ENCODE measurements at regions not wholly inside any gene's neighbourhood (a gene's known extent, or its start where the extent isn't known, plus 50 kb on each side); places are given as distances from the start of the nearest gene placed in this dataset.
"Not testable (repeated sequence)": the region's sequence is repeated elsewhere in the genome, so short reads cannot be mapped to it uniquely, and the experiment has no call there.

DNA sequence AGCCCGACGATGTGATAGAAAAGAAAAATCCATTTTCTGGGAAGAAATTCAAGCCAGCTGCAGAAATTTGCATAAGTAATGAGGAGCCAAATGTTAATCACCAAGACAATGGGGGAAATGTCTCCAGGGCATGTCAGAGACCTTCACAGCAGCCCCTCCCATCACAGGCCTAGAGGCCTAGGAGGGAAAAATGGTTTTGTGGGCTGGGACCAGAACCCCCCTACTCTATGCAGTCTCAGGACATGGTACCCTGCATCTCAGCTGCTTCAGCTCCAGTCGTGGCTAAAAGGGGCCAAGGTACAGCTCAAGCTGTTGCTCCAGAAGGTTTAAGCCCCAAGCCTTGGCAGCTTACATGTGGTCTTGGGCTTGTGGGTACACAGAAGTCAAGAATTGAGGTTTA, 155.5 kb upstream of the FOXQ1 start:
- TF ChIP-seq MLX (CRISPR knock-in tag; IDR thresholded peaks at IDR 0.05); JUN (CRISPR knock-in tag; IDR thresholded peaks at IDR 0.05); SP1 (CRISPR knock-in tag; conservative IDR thresholded peaks at IDR 0.05); ZNF232 (CRISPR knock-in tag; IDR thresholded peaks at IDR 0.05); NFE2L1 (CRISPR knock-in tag; IDR thresholded peaks at IDR 0.05); ZNF512 (CRISPR knock-in tag; IDR thresholded peaks at IDR 0.05; ENCODE audit: borderline replicate concordance); ETV6 (CRISPR knock-in tag; IDR thresholded peaks at IDR 0.05); GABPB1 (CRISPR knock-in tag; IDR thresholded peaks at IDR 0.05); E2F1 (CRISPR knock-in tag; IDR thresholded peaks at IDR 0.05): not testable (repeated sequence)
- TF ChIP-seq, protein P1, sequence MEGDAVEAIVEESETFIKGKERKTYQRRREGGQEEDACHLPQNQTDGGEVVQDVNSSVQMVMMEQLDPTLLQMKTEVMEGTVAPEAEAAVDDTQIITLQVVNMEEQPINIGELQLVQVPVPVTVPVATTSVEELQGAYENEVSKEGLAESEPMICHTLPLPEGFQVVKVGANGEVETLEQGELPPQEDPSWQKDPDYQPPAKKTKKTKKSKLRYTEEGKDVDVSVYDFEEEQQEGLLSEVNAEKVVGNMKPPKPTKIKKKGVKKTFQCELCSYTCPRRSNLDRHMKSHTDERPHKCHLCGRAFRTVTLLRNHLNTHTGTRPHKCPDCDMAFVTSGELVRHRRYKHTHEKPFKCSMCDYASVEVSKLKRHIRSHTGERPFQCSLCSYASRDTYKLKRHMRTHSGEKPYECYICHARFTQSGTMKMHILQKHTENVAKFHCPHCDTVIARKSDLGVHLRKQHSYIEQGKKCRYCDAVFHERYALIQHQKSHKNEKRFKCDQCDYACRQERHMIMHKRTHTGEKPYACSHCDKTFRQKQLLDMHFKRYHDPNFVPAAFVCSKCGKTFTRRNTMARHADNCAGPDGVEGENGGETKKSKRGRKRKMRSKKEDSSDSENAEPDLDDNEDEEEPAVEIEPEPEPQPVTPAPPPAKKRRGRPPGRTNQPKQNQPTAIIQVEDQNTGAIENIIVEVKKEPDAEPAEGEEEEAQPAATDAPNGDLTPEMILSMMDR (IDR thresholded peaks at IDR 0.05) = not testable (repeated sequence)
- TF ChIP-seq, protein P2, sequence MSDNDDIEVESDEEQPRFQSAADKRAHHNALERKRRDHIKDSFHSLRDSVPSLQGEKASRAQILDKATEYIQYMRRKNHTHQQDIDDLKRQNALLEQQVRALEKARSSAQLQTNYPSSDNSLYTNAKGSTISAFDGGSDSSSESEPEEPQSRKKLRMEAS (CRISPR knock-in tag; IDR thresholded peaks at IDR 0.05) = not testable (repeated sequence)
